ENCODE measurements at regions not wholly inside any gene's neighbourhood (a gene's known extent, or its start where the extent isn't known, plus 50 kb on each side); places are given as distances from the start of the nearest gene placed in this dataset.
A peak's percentile ranks its signal among the peaks of the same experiment; 100 is the strongest.

- no peak for DNase-seq
- Histone ChIP-seq H3K4me3 (ENCODE audit: low read depth, low read length) (no peak overlapping the region), H3K36me3 (no peaks in the 10 kb centered on the region), H3K27me3 (ENCODE audit: insufficient read depth, low read depth, severe bottlenecking) (no peaks in the 10 kb centered on the region), H3K27ac (no peak overlapping the region), H3K9me3 (ENCODE audit: severe bottlenecking) (no peaks in the 10 kb centered on the region)
- TF ChIP-seq, protein P1, sequence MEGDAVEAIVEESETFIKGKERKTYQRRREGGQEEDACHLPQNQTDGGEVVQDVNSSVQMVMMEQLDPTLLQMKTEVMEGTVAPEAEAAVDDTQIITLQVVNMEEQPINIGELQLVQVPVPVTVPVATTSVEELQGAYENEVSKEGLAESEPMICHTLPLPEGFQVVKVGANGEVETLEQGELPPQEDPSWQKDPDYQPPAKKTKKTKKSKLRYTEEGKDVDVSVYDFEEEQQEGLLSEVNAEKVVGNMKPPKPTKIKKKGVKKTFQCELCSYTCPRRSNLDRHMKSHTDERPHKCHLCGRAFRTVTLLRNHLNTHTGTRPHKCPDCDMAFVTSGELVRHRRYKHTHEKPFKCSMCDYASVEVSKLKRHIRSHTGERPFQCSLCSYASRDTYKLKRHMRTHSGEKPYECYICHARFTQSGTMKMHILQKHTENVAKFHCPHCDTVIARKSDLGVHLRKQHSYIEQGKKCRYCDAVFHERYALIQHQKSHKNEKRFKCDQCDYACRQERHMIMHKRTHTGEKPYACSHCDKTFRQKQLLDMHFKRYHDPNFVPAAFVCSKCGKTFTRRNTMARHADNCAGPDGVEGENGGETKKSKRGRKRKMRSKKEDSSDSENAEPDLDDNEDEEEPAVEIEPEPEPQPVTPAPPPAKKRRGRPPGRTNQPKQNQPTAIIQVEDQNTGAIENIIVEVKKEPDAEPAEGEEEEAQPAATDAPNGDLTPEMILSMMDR (IDR thresholded peaks at IDR 0.05; ENCODE audit: low read depth, low read length) = no peak
Measured at GRCh38 chr5:68430279-68430678, 214.7 kb downstream of the PIK3R1 start.

DNA sequence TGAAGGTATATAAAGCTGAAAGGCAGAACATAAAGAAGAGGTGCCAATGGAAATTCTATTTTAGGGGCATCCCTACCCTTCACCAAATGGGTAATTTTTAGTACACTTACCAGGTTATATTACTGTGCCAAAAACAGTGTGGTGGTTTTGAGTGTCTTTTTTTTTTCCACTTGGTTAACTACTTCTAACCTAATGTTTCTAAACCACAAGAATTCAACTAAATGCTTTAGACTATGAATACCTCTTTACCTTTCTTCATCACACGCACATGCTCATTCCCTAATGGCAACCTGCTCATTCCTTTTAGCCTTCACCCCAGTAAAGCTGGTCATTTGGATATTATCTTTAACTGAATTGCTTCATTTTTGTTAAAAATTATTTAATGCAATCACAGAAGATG, 215.6 kb downstream of the PIK3R1 start:
- H3K4me3 ChIP-seq (ENCODE audit: low read depth, low read length) = no peak overlapping the region
- TF ChIP-seq, protein P1 (IDR thresholded peaks at IDR 0.05; ENCODE audit: low read depth, low read length) = no peak
- DNase-seq = no peak
- no peak overlapping the region for H3K27ac ChIP-seq
- H3K36me3 ChIP-seq = no peaks in the 10 kb centered on the region
- no peaks in the 10 kb centered on the region for H3K27me3 ChIP-seq (ENCODE audit: insufficient read depth, low read depth, severe bottlenecking)
- H3K9me3 ChIP-seq (ENCODE audit: severe bottlenecking) = no peaks in the 10 kb centered on the region

DNA sequence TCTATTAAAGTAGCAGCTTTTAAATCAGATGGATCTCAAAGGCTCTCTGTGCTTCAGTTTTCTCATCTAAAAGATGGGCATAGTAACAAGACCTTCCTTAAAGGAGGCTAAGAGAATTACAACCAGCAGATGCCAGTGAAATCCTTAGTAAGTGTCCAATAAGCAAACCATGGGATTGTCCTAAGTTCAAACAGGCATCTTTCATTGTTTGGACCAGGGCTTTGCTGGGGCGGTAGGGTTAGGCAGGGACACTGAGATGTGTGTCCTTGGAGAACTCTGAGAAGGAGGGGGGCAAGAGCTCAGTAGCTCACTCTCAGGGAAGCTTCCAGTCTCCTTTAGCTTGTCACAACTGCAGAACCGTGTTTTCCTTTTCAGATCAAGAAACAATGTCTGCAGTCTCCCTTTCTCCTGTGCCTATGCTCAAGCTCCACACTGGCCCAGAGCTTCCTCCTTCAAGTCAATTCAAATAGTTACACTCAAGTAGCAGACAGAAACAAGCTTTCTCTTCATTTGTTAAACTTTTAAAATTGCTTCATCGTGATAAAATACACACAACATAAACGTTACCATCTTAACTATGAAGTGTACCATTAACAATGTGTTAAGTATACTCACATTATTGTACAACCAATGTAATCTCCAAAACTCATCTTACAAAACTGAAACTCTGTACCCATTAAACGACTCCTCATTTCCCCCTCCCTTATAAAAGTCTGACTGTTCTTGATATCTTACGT, 216.2 kb downstream of the PIK3R1 start:
- H3K27ac ChIP-seq = no peak overlapping the region
- DNase-seq = peak; percentile 70
- H3K4me3 ChIP-seq (ENCODE audit: low read depth, low read length) = no peak overlapping the region
- H3K9me3 ChIP-seq (ENCODE audit: severe bottlenecking) = no peaks in the 10 kb centered on the region
- H3K27me3 ChIP-seq (ENCODE audit: insufficient read depth, low read depth, severe bottlenecking) = no peaks in the 10 kb centered on the region
- H3K36me3 ChIP-seq = no peaks in the 10 kb centered on the region
- TF ChIP-seq, protein P1 (IDR thresholded peaks at IDR 0.05; ENCODE audit: low read depth, low read length) = 0 out of 2 replicates have a peak, but pooled peaks have one; percentile 4

DNA sequence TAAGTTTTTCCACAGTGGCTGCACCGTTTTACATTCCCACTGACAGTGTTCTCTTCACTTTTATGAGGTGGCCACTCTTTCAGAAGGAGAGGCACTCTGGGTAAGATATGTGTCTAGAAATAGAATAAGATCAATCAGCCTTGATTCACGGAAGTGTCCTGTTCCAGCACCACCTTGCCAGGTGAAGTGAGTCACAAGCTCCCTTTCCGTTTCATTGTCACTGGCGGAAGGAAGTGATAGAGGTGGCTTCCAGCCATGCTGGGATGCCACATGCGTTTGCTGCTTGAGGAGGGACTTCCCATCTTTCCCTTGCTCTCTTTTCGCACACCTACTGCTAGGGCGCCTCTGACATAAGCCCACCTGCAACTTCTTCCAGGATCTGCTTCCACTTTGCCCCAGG, 217.1 kb downstream of the PIK3R1 start:
- H3K4me3 ChIP-seq (ENCODE audit: low read depth, low read length) = no peak overlapping the region
- H3K27ac ChIP-seq = no peak overlapping the region
- H3K9me3 ChIP-seq (ENCODE audit: severe bottlenecking) = no peaks in the 10 kb centered on the region
- no peak for DNase-seq
- no peaks in the 10 kb centered on the region for H3K27me3 ChIP-seq (ENCODE audit: insufficient read depth, low read depth, severe bottlenecking)
- TF ChIP-seq, protein P1 (IDR thresholded peaks at IDR 0.05; ENCODE audit: low read depth, low read length) = no peak
- H3K36me3 ChIP-seq = no peaks in the 10 kb centered on the region

DNA sequence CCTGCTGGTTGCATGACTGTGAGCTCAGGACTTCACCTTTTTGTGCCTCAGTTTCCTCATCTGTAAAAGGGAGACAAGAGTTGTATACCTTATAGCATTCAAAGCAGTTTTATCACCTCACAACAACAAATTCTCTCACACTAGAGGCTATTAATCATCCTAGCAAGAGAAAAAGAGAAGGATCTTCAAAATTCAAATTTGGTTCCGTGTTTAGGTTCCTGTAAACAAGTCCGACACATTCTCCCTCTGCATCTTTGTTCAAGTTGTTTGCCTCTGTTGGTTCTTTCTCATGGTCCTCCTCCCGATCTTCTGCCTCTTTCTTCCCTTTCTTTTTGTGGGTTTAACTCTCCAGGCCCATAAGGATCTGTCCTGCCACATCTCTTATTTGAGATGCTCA, 218.0 kb downstream of the PIK3R1 start:
- Histone ChIP-seq H3K27ac (no peak overlapping the region), H3K27me3 (ENCODE audit: insufficient read depth, low read depth, severe bottlenecking) (no peaks in the 10 kb centered on the region), H3K9me3 (ENCODE audit: severe bottlenecking) (no peaks in the 10 kb centered on the region), H3K36me3 (no peaks in the 10 kb centered on the region), H3K4me3 (ENCODE audit: low read depth, low read length) (no peak overlapping the region)
- TF ChIP-seq, protein P1 (IDR thresholded peaks at IDR 0.05; ENCODE audit: low read depth, low read length) = no peak
- DNase-seq = no peak
